Naive thymus-derived CD4-positive, alpha-beta T cell (primary cell): ENCODE measurements at regions not wholly inside any gene's neighbourhood (a gene's known extent, or its start where the extent isn't known, plus 50 kb on each side); places are given as distances from the start of the nearest gene placed in this dataset.

Experiments
- ATAC-seq: fragments of 150-1000 bp; cut with Tn5 transposase; 2 replicates; pipeline ENCODE4 v1.10.0; 2021; ENCODE audit warnings: mild to moderate bottlenecking, moderate library complexity
- CTCF ChIA-PET: fragments of 350-600 bp; sonication (Branson Sonifier 250); formaldehyde crosslinking; loops from one replicate; lab custom pipeline; 2021; ENCODE audit warnings: antibody characterized with exemption; lab: Charles Lee
- POLR2A ChIA-PET: fragments of 350-600 bp; sonication (Branson Sonifier 250); formaldehyde crosslinking; loops from one replicate; lab custom pipeline; 2021; ENCODE audit warnings: antibody characterized with exemption, inconsistent platforms; lab: Charles Lee
- DNase-seq, 9 donors: peaks; one replicate each; pipeline versions ENCODE4 v3.0.0 to v3.0.0-alpha.2; 2020 to 2022; ENCODE audit warnings: mixed read lengths in 1 of 9
- H3K27ac ChIP-seq: one replicate; pipeline ENCODE4 v1.7.0; 2013; ENCODE audit warnings: mild to moderate bottlenecking, low read depth, low read length, moderate library complexity
- H3K27me3 ChIP-seq, 2 donors: one replicate each; pipeline ENCODE4 v1.7.0; 2013; ENCODE audit warnings: low read length in 2 of 2, mild to moderate bottlenecking in 2 of 2, moderate library complexity in 2 of 2; ENCODE audit not compliant: control insufficient read depth in 2 of 2, insufficient read depth in 2 of 2
- H3K36me3 ChIP-seq, 3 experiments: 1 replicate in 2 of 3; 2 replicates in 1 of 3; pipeline ENCODE4 v1.7.0; 2013; ENCODE audit warnings: low read length in 3 of 3, mild to moderate bottlenecking in 3 of 3, moderate library complexity in 1 of 3; ENCODE audit not compliant: insufficient read depth in 3 of 3, control insufficient read depth in 2 of 3
- H3K4me1 ChIP-seq, 2 donors: one replicate each; pipeline ENCODE4 v1.7.0; 2013; ENCODE audit warnings: low read length in 2 of 2, mild to moderate bottlenecking in 2 of 2, moderate library complexity in 1 of 2; ENCODE audit not compliant: control insufficient read depth in 2 of 2, insufficient read depth in 2 of 2
- H3K4me3 ChIP-seq: 2 replicates; pipeline ENCODE4 v1.7.0; 2013; ENCODE audit warnings: mild to moderate bottlenecking, low read length
- H3K9me3 ChIP-seq, 3 experiments: 1 replicate in 2 of 3; 2 replicates in 1 of 3; pipeline ENCODE4 v1.7.0; 2013; ENCODE audit warnings: low read length in 3 of 3; ENCODE audit not compliant: control insufficient read depth in 2 of 3
- H3K27ac Mint-ChIP-seq, 9 donors: one replicate each; pipeline ENCODE4 v1.8.0; 2020 to 2022; ENCODE audit warnings: mixed read lengths in 9 of 9, mild to moderate bottlenecking in 8 of 9, moderate library complexity in 5 of 9, inconsistent platforms in 2 of 9
- H3K27me3 Mint-ChIP-seq, 5 donors: one replicate each; pipeline ENCODE4 v1.8.0; 2021 to 2022; ENCODE audit warnings: mixed read lengths in 5 of 5, mild to moderate bottlenecking in 1 of 5
- H3K36me3 Mint-ChIP-seq, 5 donors: one replicate each; pipeline ENCODE4 v1.8.0; 2020 to 2022; ENCODE audit warnings: mixed read lengths in 5 of 5, mild to moderate bottlenecking in 3 of 5, inconsistent platforms in 1 of 5
- H3K4me1 Mint-ChIP-seq, 7 donors: one replicate each; pipeline ENCODE4 v1.8.0; 2020 to 2022; ENCODE audit warnings: mixed read lengths in 7 of 7, mild to moderate bottlenecking in 3 of 7, inconsistent platforms in 1 of 7
- H3K4me3 Mint-ChIP-seq, 10 donors: one replicate each; pipeline ENCODE4 v1.8.0; 2020 to 2022; ENCODE audit warnings: mild to moderate bottlenecking in 10 of 10, mixed read lengths in 10 of 10, moderate library complexity in 6 of 10, inconsistent platforms in 2 of 10
- H3K9me3 Mint-ChIP-seq, 11 donors: one replicate each; pipeline ENCODE4 v1.8.0; 2020 to 2022; ENCODE audit warnings: mixed read lengths in 11 of 11, mild to moderate bottlenecking in 4 of 11, inconsistent platforms in 1 of 11, moderate library complexity in 1 of 11
- intact Hi-C, 2 donors: fragments of 100-400 bp; cut with micrococcal nuclease; formaldehyde crosslinking; loops; one replicate each; pipeline ENCODE4 v1.15.1; 2023

GRCh38 chrX:39600222-39600621, 497.5 kb downstream of the BCOR start:
- peaks cover 0 to 4% (median 0%) of the 10 kb centered on the region in 11 donors for H3K9me3 Mint-ChIP-seq
- DNase-seq (no peak), ATAC-seq (no peak)
- H3K36me3 ChIP-seq: no peaks in the 10 kb centered on the region
- no peaks in the 10 kb centered on the region for H3K36me3 Mint-ChIP-seq
- H3K4me1 ChIP-seq: no peaks in the 10 kb centered on the region
- peak overlapping the region in 1 of 9 donors; percentile 10 for H3K27ac Mint-ChIP-seq
- no peak overlapping the region for H3K4me3 ChIP-seq
- H3K4me1 Mint-ChIP-seq: peaks cover 0 to 2% (median 0%) of the 10 kb centered on the region in 7 donors
- CTCF ChIA-PET: no interaction called here
- no peak overlapping the region for H3K27ac ChIP-seq
- H3K4me3 Mint-ChIP-seq: no peak overlapping the region
- H3K27me3 ChIP-seq: no peaks in the 10 kb centered on the region
- POLR2A ChIA-PET: no interaction called here
- H3K27me3 Mint-ChIP-seq: peaks cover 0 to 4% (median 0%) of the 10 kb centered on the region in 5 donors
- no peaks in the 10 kb centered on the region for H3K9me3 ChIP-seq
- intact Hi-C loops: no loop called here

GRCh38 chrX:39601231-39602177, 496.3 kb downstream of the BCOR start:
- DNase-seq (no peak), ATAC-seq (no peak)
- H3K9me3 Mint-ChIP-seq: peaks cover 0 to 4% (median 0%) of the 10 kb centered on the region in 11 donors
- no peaks in the 10 kb centered on the region for H3K36me3 Mint-ChIP-seq
- POLR2A ChIA-PET: no interaction called here
- Histone ChIP-seq H3K9me3 (no peaks in the 10 kb centered on the region), H3K4me3 (no peak overlapping the region), H3K36me3 (no peaks in the 10 kb centered on the region), H3K27me3 (no peaks in the 10 kb centered on the region), H3K4me1 (no peaks in the 10 kb centered on the region), H3K27ac (no peak overlapping the region)
- CTCF ChIA-PET: no interaction called here
- H3K4me3 Mint-ChIP-seq: no peak overlapping the region
- peaks cover 0 to 4% (median 0%) of the 10 kb centered on the region in 5 donors for H3K27me3 Mint-ChIP-seq
- H3K27ac Mint-ChIP-seq: no peak overlapping the region
- intact Hi-C loops: no loop called here
- H3K4me1 Mint-ChIP-seq: peaks cover 0 to 2% (median 0%) of the 10 kb centered on the region in 7 donors

- Mint-ChIP-seq H3K4me3 (no peak overlapping the region), H3K27ac (no peak overlapping the region), H3K9me3 (peaks cover 0 to 4% (median 0%) of the 10 kb centered on the region in 11 donors), H3K27me3 (peaks cover 0 to 4% (median 0%) of the 10 kb centered on the region in 5 donors), H3K36me3 (no peaks in the 10 kb centered on the region), H3K4me1 (peaks cover 0 to 2% (median 0%) of the 10 kb centered on the region in 7 donors)
- H3K27ac ChIP-seq: no peak overlapping the region
- H3K4me3 ChIP-seq: no peak overlapping the region
- intact Hi-C loops: no loop called here
- DNase-seq (no peak), ATAC-seq (no peak)
- ChIA-PET POLR2A (no interaction called here), CTCF (no interaction called here)
- no peaks in the 10 kb centered on the region for H3K9me3 ChIP-seq
- no peaks in the 10 kb centered on the region for H3K27me3 ChIP-seq
- H3K36me3 ChIP-seq: no peaks in the 10 kb centered on the region
- no peaks in the 10 kb centered on the region for H3K4me1 ChIP-seq
These were observed 495.6 kb downstream of the BCOR start for GRCh38 chrX:39602195-39602594.

GRCh38 chrX:39603230-39603629, 494.5 kb downstream of the BCOR start:
- H3K4me3 Mint-ChIP-seq: no peak overlapping the region
- Histone ChIP-seq H3K4me3 (no peak overlapping the region), H3K4me1 (no peaks in the 10 kb centered on the region), H3K9me3 (no peaks in the 10 kb centered on the region), H3K27ac (no peak overlapping the region), H3K27me3 (no peaks in the 10 kb centered on the region), H3K36me3 (no peaks in the 10 kb centered on the region)
- peaks cover 0 to 2% (median 0%) of the 10 kb centered on the region in 7 donors for H3K4me1 Mint-ChIP-seq
- POLR2A ChIA-PET: no interaction called here
- CTCF ChIA-PET: interaction anchor here (0.6 kb wide), 1 partner anchor 22 kb away, joined by 3 read pairs; no protein-coding TSS in a partner anchor
- peaks cover 0 to 4% (median 0%) of the 10 kb centered on the region in 5 donors for H3K27me3 Mint-ChIP-seq
- H3K27ac Mint-ChIP-seq: no peak overlapping the region
- peaks cover 0 to 4% (median 0%) of the 10 kb centered on the region in 11 donors for H3K9me3 Mint-ChIP-seq
- ATAC-seq (no peak), DNase-seq (no peak)
- intact Hi-C loops: no loop called here
- no peaks in the 10 kb centered on the region for H3K36me3 Mint-ChIP-seq

GRCh38 chrX:39605183-39605582, 492.6 kb downstream of the BCOR start:
- ATAC-seq (no peak), DNase-seq (no peak)
- Mint-ChIP-seq H3K36me3 (no peaks in the 10 kb centered on the region), H3K27ac (no peak overlapping the region), H3K27me3 (peaks cover 0 to 4% (median 0%) of the 10 kb centered on the region in 5 donors), H3K9me3 (peaks cover 0 to 4% (median 0%) of the 10 kb centered on the region in 11 donors), H3K4me1 (peaks cover 0 to 2% (median 0%) of the 10 kb centered on the region in 7 donors), H3K4me3 (no peak overlapping the region)
- no peak overlapping the region for H3K27ac ChIP-seq
- intact Hi-C loops: no loop called here
- H3K9me3 ChIP-seq: no peaks in the 10 kb centered on the region
- no peak overlapping the region for H3K4me3 ChIP-seq
- ChIA-PET CTCF (no interaction called here), POLR2A (no interaction called here)
- no peaks in the 10 kb centered on the region for H3K36me3 ChIP-seq
- no peaks in the 10 kb centered on the region for H3K4me1 ChIP-seq
- no peaks in the 10 kb centered on the region for H3K27me3 ChIP-seq

GRCh38 chrX:39605866-39606265, 491.9 kb downstream of the BCOR start:
- H3K9me3 ChIP-seq: no peaks in the 10 kb centered on the region
- H3K4me1 ChIP-seq: no peaks in the 10 kb centered on the region
- no peaks in the 10 kb centered on the region for H3K36me3 ChIP-seq
- H3K4me3 ChIP-seq: no peak overlapping the region
- ChIA-PET CTCF (no interaction called here), POLR2A (no interaction called here)
- Mint-ChIP-seq H3K4me1 (peaks cover 0 to 2% (median 0%) of the 10 kb centered on the region in 7 donors), H3K36me3 (no peaks in the 10 kb centered on the region), H3K27me3 (peaks cover 0 to 4% (median 0%) of the 10 kb centered on the region in 5 donors), H3K4me3 (no peak overlapping the region), H3K27ac (no peak overlapping the region), H3K9me3 (peaks cover 0 to 4% (median 0%) of the 10 kb centered on the region in 11 donors)
- no peak overlapping the region for H3K27ac ChIP-seq
- DNase-seq: no peak
- H3K27me3 ChIP-seq: no peaks in the 10 kb centered on the region
- intact Hi-C loops: no loop called here
- ATAC-seq: no peak
